Nucleus accumbens (tissue), 56 donors: ENCODE measurements at regions not wholly inside any gene's neighbourhood (a gene's known extent, or its start where the extent isn't known, plus 50 kb on each side); places are given as distances from the start of the nearest gene placed in this dataset.

ENCODE experiments used
- DNase-seq, 56 donors: peaks; one replicate each; lab custom pipeline; 2025; lab: John Stamatoyannopoulos, UW

- no peak for DNase-seq
Observed at GRCh38 chr2:41618754-41619153, 429.1 kb upstream of the PKDCC start.

- DNase-seq: no peak
Observed at GRCh38 chr2:41621095-41621494, 426.7 kb upstream of the PKDCC start.

GRCh38 chr2:41621563-41621962 is 426.3 kb upstream of the PKDCC start:
- DNase-seq: no peak

GRCh38 chr2:41622301-41622700 is 425.5 kb upstream of the PKDCC start:
- DNase-seq: no peak

GRCh38 chr2:41626936-41627335 is 420.9 kb upstream of the PKDCC start:
- no peak for DNase-seq

GRCh38 chr2:41634686-41635085 is 413.1 kb upstream of the PKDCC start:
- DNase-seq: no peak

GRCh38 chr2:41644936-41645335 is 402.9 kb upstream of the PKDCC start:
- no peak for DNase-seq

GRCh38 chr2:41647468-41648050 is 400.3 kb upstream of the PKDCC start:
- peak in 1 of 56 donors; percentile 1 for DNase-seq

- DNase-seq: no peak
Observed at GRCh38 chr2:41657226-41657625, 390.6 kb upstream of the PKDCC start.

GRCh38 chr2:41659758-41660157 is 388.1 kb upstream of the PKDCC start:
- DNase-seq: no peak

- no peak for DNase-seq
Observed at GRCh38 chr2:41662461-41662860, 385.4 kb upstream of the PKDCC start.

GRCh38 chr2:41663056-41663455 is 384.8 kb upstream of the PKDCC start:
- DNase-seq: no peak

GRCh38 chr2:41668529-41668928 is 379.3 kb upstream of the PKDCC start:
- peak in 1 of 56 donors; percentile 4 for DNase-seq

- DNase-seq: no peak
Observed at GRCh38 chr2:41678639-41679038, 369.2 kb upstream of the PKDCC start.

- DNase-seq: no peak
Observed at GRCh38 chr2:41686156-41686555, 361.7 kb upstream of the PKDCC start.

GRCh38 chr2:41691561-41691960 is 356.3 kb upstream of the PKDCC start:
- no peak for DNase-seq

- DNase-seq: no peak
Observed at GRCh38 chr2:41694536-41695049, 353.2 kb upstream of the PKDCC start.

GRCh38 chr2:41695198-41696113 is 352.4 kb upstream of the PKDCC start:
- no peak for DNase-seq

- no peak for DNase-seq
Observed at GRCh38 chr2:41697389-41697788, 350.4 kb upstream of the PKDCC start.

- peak in 43 of 56 donors; percentile 2 to 74 (median 35) for DNase-seq
Observed at GRCh38 chr2:41698678-41699422, 349.0 kb upstream of the PKDCC start.

GRCh38 chr2:41701231-41701630 is 346.6 kb upstream of the PKDCC start:
- no peak for DNase-seq
